ENCODE measurements at regions not wholly inside any gene's neighbourhood (a gene's known extent, or its start where the extent isn't known, plus 50 kb on each side); places are given as distances from the start of the nearest gene placed in this dataset.

- no peak overlapping the region for H2AFZ ChIP-seq (ENCODE audit: low read depth, low read length)
- H3K36me3 ChIP-seq (ENCODE audit: insufficient read depth, low read length) = no peaks in the 10 kb centered on the region
- H3K9ac ChIP-seq (ENCODE audit: low read depth, low read length) = no peak overlapping the region
- ATAC-seq (ENCODE audit: insufficient read depth, low read depth) (no peak), DNase-seq (no peak)
- H3K4me3 ChIP-seq (ENCODE audit: low read depth in 1 of 2, low read length in 2 of 2) = no peak overlapping the region
- no peak overlapping the region for H3K27ac ChIP-seq (ENCODE audit: low read length)
- TF ChIP-seq CTCF (IDR thresholded peaks at IDR 0.05; ENCODE audit: borderline replicate concordance, extremely low read depth, low read length, poor library complexity, severe bottlenecking) (no peak), EZH2 (IDR thresholded peaks at IDR 0.05; ENCODE audit: borderline replicate concordance, low read depth, low read length, severe bottlenecking) (no peak)
- 0 out of 2 replicates have a peak, but pooled peaks cover 3% of the 10 kb centered on the region for H4K20me1 ChIP-seq (ENCODE audit: insufficient read depth, low read length)
- H3K4me1 ChIP-seq (ENCODE audit: insufficient read depth, low read length) = no peaks in the 10 kb centered on the region
- no peak overlapping the region for H3K4me2 ChIP-seq (ENCODE audit: insufficient read depth, low read length)
- peaks cover 6% of the 10 kb centered on the region for H3K27me3 ChIP-seq (ENCODE audit: insufficient read depth, low read length, poor library complexity)
- H3K79me2 ChIP-seq (ENCODE audit: insufficient read depth, low read length) = no peaks in the 10 kb centered on the region
- H3K9me3 ChIP-seq (ENCODE audit: insufficient read depth, low read length, severe bottlenecking) = no peaks in the 10 kb centered on the region
Measured at GRCh38 chr15:57767481-57767880, 61.0 kb downstream of the POLR2M start.

GRCh38 chr15:57769266-57769665 lies 62.8 kb downstream of the POLR2M start:
- H3K4me2 ChIP-seq (ENCODE audit: insufficient read depth, low read length) = no peak overlapping the region
- H3K9me3 ChIP-seq (ENCODE audit: insufficient read depth, low read length, severe bottlenecking) = no peaks in the 10 kb centered on the region
- TF ChIP-seq CTCF (IDR thresholded peaks at IDR 0.05; ENCODE audit: borderline replicate concordance, extremely low read depth, low read length, poor library complexity, severe bottlenecking) (no peak), EZH2 (IDR thresholded peaks at IDR 0.05; ENCODE audit: borderline replicate concordance, low read depth, low read length, severe bottlenecking) (no peak)
- no peak overlapping the region for H2AFZ ChIP-seq (ENCODE audit: low read depth, low read length)
- peaks cover 6% of the 10 kb centered on the region for H3K27me3 ChIP-seq (ENCODE audit: insufficient read depth, low read length, poor library complexity)
- H3K36me3 ChIP-seq (ENCODE audit: insufficient read depth, low read length) = no peaks in the 10 kb centered on the region
- ATAC-seq (ENCODE audit: insufficient read depth, low read depth) (no peak), DNase-seq (no peak)
- H3K4me3 ChIP-seq (ENCODE audit: low read depth in 1 of 2, low read length in 2 of 2) = no peak overlapping the region
- H3K27ac ChIP-seq (ENCODE audit: low read length) = no peak overlapping the region
- no peaks in the 10 kb centered on the region for H3K79me2 ChIP-seq (ENCODE audit: insufficient read depth, low read length)
- H4K20me1 ChIP-seq (ENCODE audit: insufficient read depth, low read length) = 0 out of 2 replicates have a peak, but pooled peaks cover 3% of the 10 kb centered on the region
- H3K4me1 ChIP-seq (ENCODE audit: insufficient read depth, low read length) = no peaks in the 10 kb centered on the region
- no peak overlapping the region for H3K9ac ChIP-seq (ENCODE audit: low read depth, low read length)

GRCh38 chr15:57770495-57770894 lies 64.0 kb downstream of the POLR2M start:
- no peak for TF ChIP-seq EZH2 (IDR thresholded peaks at IDR 0.05; ENCODE audit: borderline replicate concordance, low read depth, low read length, severe bottlenecking)
- no peak for TF ChIP-seq CTCF (IDR thresholded peaks at IDR 0.05; ENCODE audit: borderline replicate concordance, extremely low read depth, low read length, poor library complexity, severe bottlenecking)
- H3K36me3 ChIP-seq (ENCODE audit: insufficient read depth, low read length) = no peaks in the 10 kb centered on the region
- DNase-seq (no peak), ATAC-seq (ENCODE audit: insufficient read depth, low read depth) (no peak)
- no peaks in the 10 kb centered on the region for H3K9me3 ChIP-seq (ENCODE audit: insufficient read depth, low read length, severe bottlenecking)
- no peak overlapping the region for H3K27ac ChIP-seq (ENCODE audit: low read length)
- 0 out of 2 replicates have a peak, but pooled peaks cover 3% of the 10 kb centered on the region for H4K20me1 ChIP-seq (ENCODE audit: insufficient read depth, low read length)
- no peak overlapping the region for H3K9ac ChIP-seq (ENCODE audit: low read depth, low read length)
- H3K4me3 ChIP-seq (ENCODE audit: low read depth in 1 of 2, low read length in 2 of 2) = no peak overlapping the region
- no peaks in the 10 kb centered on the region for H3K79me2 ChIP-seq (ENCODE audit: insufficient read depth, low read length)
- H2AFZ ChIP-seq (ENCODE audit: low read depth, low read length) = no peak overlapping the region
- peaks cover 3% of the 10 kb centered on the region for H3K27me3 ChIP-seq (ENCODE audit: insufficient read depth, low read length, poor library complexity)
- no peak overlapping the region for H3K4me2 ChIP-seq (ENCODE audit: insufficient read depth, low read length)
- no peaks in the 10 kb centered on the region for H3K4me1 ChIP-seq (ENCODE audit: insufficient read depth, low read length)
